K562 (cell line): ENCODE measurements at regions not wholly inside any gene's neighbourhood (a gene's known extent, or its start where the extent isn't known, plus 50 kb on each side); places are given as distances from the start of the nearest gene placed in this dataset.

Experiments
- ATAC-seq: fragments of 200-7000 bp; cut with Tn5 transposase; 3 replicates; pipeline ENCODE4 v1.9.1; 2020; ENCODE audit warnings: moderate library complexity
- BruUV-seq: library from RNA; stranded (reverse); fragments of 400-500 nt; replicated peaks from 2 replicates; lab custom pipeline; 2021; lab: Mats Ljungman, UMichigan
- CTCF ChIA-PET: fragments of 300-600 bp; formaldehyde crosslinking; extraction: SDS; loops from one replicate; lab custom pipeline; 2021; ENCODE audit warnings: low intra/inter-chr PET ratio; lab: Yijun Ruan, JAX
- POLR2A ChIA-PET: fragments of 300-600, 350-650 bp; sonication (Branson Sonifier 250); formaldehyde crosslinking; extraction: SDS; loops from one replicate; lab custom pipeline; 2021; ENCODE audit warnings: antibody characterized with exemption, inconsistent platforms; lab: Yijun Ruan, JAX
- DNase-seq, 4 experiments: peaks; one replicate each; pipeline versions ENCODE4 v3.0.0 to v3.0.0-alpha.2; 2011 to 2018; ENCODE audit warnings: low spot score in 3 of 4, mixed read lengths in 3 of 4; ENCODE audit errors: extremely low read depth in 1 of 4
- FAIRE-seq: peaks from 2 replicates; lab custom pipeline; 2011; peaks lifted over from hg19 to GRCh38; lab: Jason Lieb, UNC
- H2AFZ ChIP-seq: 2 replicates; pipeline ENCODE4 v1.6.0; 2011; ENCODE audit warnings: low read depth, low read length, control low read depth, inconsistent platforms
- H3K27ac ChIP-seq: fragments of 200-600 bp; 3 replicates; pipeline ENCODE4 v1.8.0; 2011; ENCODE audit warnings: low read depth, mild to moderate bottlenecking, control low read depth, inconsistent platforms, low read length, moderate library complexity, mixed read lengths; ENCODE audit errors: extremely low read depth
- H3K27me3 ChIP-seq, 2 experiments: fragments of 300-600 bp in 1 of 2; 2 replicates in 1 of 2; 3 replicates in 1 of 2; pipeline versions ENCODE4 v1.6.0 to v1.8.0; 2011; ENCODE audit warnings: inconsistent platforms in 2 of 2, low read length in 2 of 2, mild to moderate bottlenecking in 1 of 2, mixed read lengths in 1 of 2, moderate library complexity in 1 of 2; ENCODE audit not compliant: control insufficient read depth in 2 of 2, insufficient read depth in 2 of 2
- H3K36me3 ChIP-seq: fragments of 300-600 bp; 3 replicates; pipeline ENCODE4 v1.8.0; 2011; ENCODE audit warnings: mild to moderate bottlenecking, low read length, inconsistent platforms; ENCODE audit not compliant: control insufficient read depth, insufficient read depth
- H3K4me1 ChIP-seq, 2 experiments: fragments of 200-600 bp in 1 of 2; replicated peaks in 1 of 2; 2 replicates in 1 of 2; 3 replicates in 1 of 2; pipeline versions ENCODE4 v1.5.1 to v1.8.0; 2011; ENCODE audit warnings: inconsistent platforms in 2 of 2, low read length in 2 of 2, mild to moderate bottlenecking in 1 of 2, mixed read lengths in 1 of 2, moderate library complexity in 1 of 2; ENCODE audit not compliant: control insufficient read depth in 2 of 2, insufficient read depth in 2 of 2
- H3K4me2 ChIP-seq: 2 replicates; pipeline ENCODE4 v1.6.1; 2011; ENCODE audit warnings: low read length, control low read depth, inconsistent platforms, mixed read lengths; ENCODE audit not compliant: insufficient read depth
- H3K4me3 ChIP-seq: fragments of 200-600 bp; sonication (generic), shearing (Covaris generic); 2 replicates; pipeline ENCODE4 v1.5.1; 2016; ENCODE audit warnings: control low read depth, inconsistent platforms
- H3K79me2 ChIP-seq: fragments of 200-600 bp; 3 replicates; pipeline ENCODE4 v1.8.0; 2011; ENCODE audit warnings: low read length, inconsistent platforms; ENCODE audit not compliant: control insufficient read depth, insufficient read depth
- H3K9ac ChIP-seq, 2 experiments: 2 replicates each; pipeline versions ENCODE4 v1.6.0 to v1.6.1; 2011; ENCODE audit warnings: low read depth in 2 of 2, low read length in 2 of 2, control low read depth in 1 of 2, inconsistent platforms in 1 of 2, mild to moderate bottlenecking in 1 of 2, mixed read lengths in 1 of 2; ENCODE audit not compliant: insufficient read depth in 1 of 2
- H3K9me1 ChIP-seq: one replicate; pipeline ENCODE4 v1.6.0; 2011; ENCODE audit warnings: inconsistent platforms, mild to moderate bottlenecking, low read length, moderate library complexity; ENCODE audit not compliant: control insufficient read depth, insufficient read depth
- H3K9me3 ChIP-seq: replicated peaks from 2 replicates; pipeline ENCODE4 v1.5.1; 2011; ENCODE audit warnings: low read depth, low read length, inconsistent platforms; ENCODE audit not compliant: control insufficient read depth, insufficient read depth
- H4K20me1 ChIP-seq: replicated peaks from 2 replicates; pipeline ENCODE4 v1.6.1; 2011; ENCODE audit warnings: low read length, inconsistent platforms, mixed read lengths; ENCODE audit not compliant: control insufficient read depth, insufficient read depth
- CEBPB ChIP-seq: fragments of 450-650 bp; IDR thresholded peaks from 2 replicates; pipeline ENCODE4 v1.6.1; 2016; ENCODE audit warnings: missing genetic modification characterization, missing compliant biosample characterization
- CEBPG ChIP-seq, 3 experiments: fragments of 200-800 bp in 1 of 3; sonication (Bioruptor generic) in 1 of 3; sonication (generic) in 1 of 3; formaldehyde crosslinking in 1 of 3; IDR thresholded peaks in 2 of 3; conservative IDR thresholded peaks in 1 of 3; 2 replicates each; pipeline versions ENCODE4 v1.6.1 to v1.8.0; 2016 to 2022; ENCODE audit warnings: missing compliant biosample characterization in 2 of 3, missing genetic modification characterization in 2 of 3, mild to moderate bottlenecking in 1 of 3, missing genetic modification reagents in 1 of 3
- CREBBP ChIP-seq: IDR thresholded peaks from one replicate; pipeline ENCODE4 v1.6.1; 2012; ENCODE audit warnings: low read depth, mild to moderate bottlenecking, control low read depth, inconsistent platforms, low read length
- ESRRB ChIP-seq: fragments of 250-450 bp; sonication (Bioruptor Pico); IDR thresholded peaks from 2 replicates; pipeline ENCODE4 v1.5.0; 2020; ENCODE audit warnings: mild to moderate bottlenecking, moderate library complexity, borderline replicate concordance
- MCM5 ChIP-seq: fragments of 450-650 bp; IDR thresholded peaks from 2 replicates; pipeline ENCODE4 v1.6.1; 2016; ENCODE audit warnings: low read depth
- MEIS2 ChIP-seq: fragments of 450-650 bp; IDR thresholded peaks from 2 replicates; pipeline ENCODE4 v1.6.1; 2014; ENCODE audit warnings: mild to moderate bottlenecking; ENCODE audit not compliant: partially characterized antibody
- NFIC ChIP-seq: fragments of 450-650 bp; IDR thresholded peaks from 2 replicates; pipeline ENCODE4 v1.6.1; 2017; ENCODE audit warnings: mild to moderate bottlenecking, inconsistent platforms
- NFIX ChIP-seq: fragments of 250-450 bp; sonication (Bioruptor Pico); IDR thresholded peaks from 2 replicates; pipeline ENCODE4 v1.4.0; 2020; ENCODE audit warnings: low read depth, mild to moderate bottlenecking, moderate library complexity
- RBM34 ChIP-seq: fragments of 200-400 bp; formaldehyde crosslinking; IDR thresholded peaks from 2 replicates; pipeline ENCODE4 v1.6.1; 2018; ENCODE audit warnings: low read length, borderline replicate concordance; ENCODE audit not compliant: insufficient read depth
- SIRT6 ChIP-seq: IDR thresholded peaks from one replicate; pipeline ENCODE4 v1.6.1; 2012; ENCODE audit warnings: low read depth, mild to moderate bottlenecking, control low read depth, inconsistent platforms, low read length, moderate library complexity
- ZBTB26 ChIP-seq: fragments of 450-650 bp; formaldehyde crosslinking; IDR thresholded peaks from 2 replicates; pipeline ENCODE4 v1.4.0; 2022; ENCODE audit warnings: missing genetic modification characterization
- ZNF398 ChIP-seq: fragments of 250-450 bp; sonication (Bioruptor Pico); IDR thresholded peaks from 2 replicates; pipeline ENCODE4 v1.8.0; 2021; ENCODE audit warnings: moderate library complexity, mild to moderate bottlenecking, inconsistent platforms
- ZNF79 ChIP-seq: fragments of 250-450 bp; sonication (Bioruptor Pico); IDR thresholded peaks from 2 replicates; pipeline ENCODE4 v1.4.0; 2020; ENCODE audit warnings: low read depth, mild to moderate bottlenecking, moderate library complexity
- WGBS: fragments of 100-300 bp; shearing (Covaris generic); methylation state at CpG from one replicate; pipeline ENCODE4 v1.1.6; 2016; ENCODE audit warnings: low coverage, mixed read lengths; ENCODE audit not compliant: insufficient coverage; ENCODE audit errors: missing lambda C conversion rate; 5-methylcytosine and 5-hydroxymethylcytosine counted together
- in situ Hi-C: fragments of 300-500 bp; cut with MboI; formaldehyde crosslinking; loops from 4 replicates; pipeline ENCODE4 v1.15.0; 2018; ENCODE audit warnings: inconsistent platforms, mixed read lengths
- intact Hi-C: fragments of 100-400 bp; cut with micrococcal nuclease; formaldehyde crosslinking; loops from 2 replicates; pipeline ENCODE4 v1.14.2; 2022

GRCh38 chr14:101364503-101365328 is 196.6 kb upstream of the DIO3 start:
- DNase-seq (no peak), ATAC-seq (no peak), FAIRE-seq (no peak)
- no TSS peak for BruUV-seq
- Histone ChIP-seq H2AFZ (no peak overlapping the region), H3K4me2 (no peak overlapping the region), H3K27me3 (peaks cover 5 to 48% of the 10 kb centered on the region in 2 experiments), H3K27ac (no peak overlapping the region), H3K9ac (no peak overlapping the region; a peak in 1 of 4 replicates), H3K4me1 (peaks cover 21 to 24% of the 10 kb centered on the region in 2 experiments; a peak in 4 of 5 replicates), H3K79me2 (no peaks in the 10 kb centered on the region), H4K20me1 (no peaks in the 10 kb centered on the region), H3K36me3 (no peaks in the 10 kb centered on the region), H3K9me1 (no peaks in the 10 kb centered on the region), H3K4me3 (no peak overlapping the region), H3K9me3 (no peaks in the 10 kb centered on the region)
- 18% methylated on average over 27 of the region's 42 CpGs for WGBS
- POLR2A ChIA-PET, result no interaction called here
- intact Hi-C loops (loop anchor here (5.0 kb wide), 1 partner anchor 263 kb away; no protein-coding TSS in a partner anchor), in situ Hi-C loops (no loop called here)
- CTCF ChIA-PET, result no interaction called here
- TF ChIP-seq ZNF79 (CRISPR knock-in tag), result no peak
- no peak for TF ChIP-seq NFIC
- TF ChIP-seq ZBTB26 (CRISPR knock-in tag), result no peak
- TF ChIP-seq MEIS2, result no peak
- no peak for TF ChIP-seq CREBBP
- no peak for TF ChIP-seq RBM34
- TF ChIP-seq ZNF398, result no peak
- no peak for TF ChIP-seq NFIX (CRISPR knock-in tag)
- TF ChIP-seq ESRRB (CRISPR knock-in tag), result no peak
- TF ChIP-seq MCM5, result no peak
- no peak for TF ChIP-seq SIRT6
- TF ChIP-seq CEBPB, result peak; percentile 84
- no peak for TF ChIP-seq CEBPG (CRISPR knock-in tag; IDR thresholded peaks at IDR 0.05)
- TF ChIP-seq CEBPG (tag; conservative IDR thresholded peaks at IDR 0.05 in 1 of 2, IDR thresholded peaks at IDR 0.05 in 1 of 2), result peak; percentile 18 to 47; a peak in 3 of 4 replicates
